GM23338 (cell line): ENCODE measurements at regions not wholly inside any gene's neighbourhood (a gene's known extent, or its start where the extent isn't known, plus 50 kb on each side); places are given as distances from the start of the nearest gene placed in this dataset.

Experiments used
- ATAC-seq: fragments of 200-7000 bp; cut with Tn5 transposase; 3 replicates; pipeline ENCODE4 v1.9.1; 2020
- DNase-seq: peaks from one replicate; pipeline ENCODE4 v3.0.0-alpha.2; 2015; ENCODE audit warnings: low spot score
- H2AFZ ChIP-seq: fragments of 200-600 bp; sonication (generic); 2 replicates; pipeline ENCODE4 v1.8.0; 2016; ENCODE audit warnings: antibody characterized with exemption, mild to moderate bottlenecking, moderate library complexity
- H3F3A ChIP-seq: fragments of 200-600 bp; sonication (generic); replicated peaks from 2 replicates; pipeline ENCODE4 v1.8.0; 2017; ENCODE audit warnings: antibody characterized with exemption, mixed run types, low read depth
- H3K27ac ChIP-seq: fragments of 200-600 bp; sonication (generic); 2 replicates; pipeline ENCODE4 v1.6.1; 2016; ENCODE audit warnings: low read depth
- H3K27me3 ChIP-seq: fragments of 200-600 bp; sonication (generic); 2 replicates; pipeline ENCODE4 v1.8.0; 2016; ENCODE audit warnings: mild to moderate bottlenecking, mixed run types, moderate library complexity; ENCODE audit not compliant: insufficient read depth
- H3K36me3 ChIP-seq: fragments of 200-600 bp; sonication (generic); 2 replicates; pipeline ENCODE4 v1.8.0; 2016; ENCODE audit warnings: mild to moderate bottlenecking; ENCODE audit not compliant: insufficient read depth
- H3K4me1 ChIP-seq: fragments of 200-600 bp; sonication (generic); 2 replicates; pipeline ENCODE4 v1.8.0; 2016; ENCODE audit warnings: mild to moderate bottlenecking, moderate library complexity; ENCODE audit not compliant: insufficient read depth
- H3K4me2 ChIP-seq: fragments of 200-600 bp; sonication (generic); 2 replicates; pipeline ENCODE4 v1.7.1; 2017; ENCODE audit warnings: mixed run types
- H3K4me3 ChIP-seq: fragments of 200-600 bp; sonication (generic); 2 replicates; pipeline ENCODE4 v1.6.1; 2016; ENCODE audit warnings: mixed run types
- H3K79me2 ChIP-seq: fragments of 200-600 bp; sonication (generic); replicated peaks from 2 replicates; pipeline ENCODE4 v1.8.0; 2017; ENCODE audit warnings: mild to moderate bottlenecking; ENCODE audit not compliant: insufficient read depth
- H3K9me2 ChIP-seq: fragments of 200-600 bp; sonication (generic); 2 replicates; pipeline ENCODE4 v1.8.0; 2017; ENCODE audit not compliant: insufficient read depth
- H4K20me1 ChIP-seq: fragments of 200-600 bp; sonication (generic); replicated peaks from 2 replicates; pipeline ENCODE4 v1.8.0; 2017; ENCODE audit warnings: mild to moderate bottlenecking; ENCODE audit not compliant: insufficient read depth
- H3K27ac Mint-ChIP-seq: 2 replicates; pipeline ENCODE4 v1.8.0; 2020; ENCODE audit warnings: inconsistent platforms, mild to moderate bottlenecking, moderate library complexity, mixed read lengths
- H3K27me3 Mint-ChIP-seq: 3 replicates; pipeline ENCODE4 v1.8.0; 2022; ENCODE audit warnings: low read depth, mild to moderate bottlenecking, moderate library complexity, mixed read lengths, inconsistent platforms; ENCODE audit not compliant: insufficient read depth, poor library complexity
- H3K36me3 Mint-ChIP-seq: 3 replicates; pipeline ENCODE4 v1.8.0; 2021; ENCODE audit warnings: low read depth, mild to moderate bottlenecking, inconsistent platforms, moderate library complexity, mixed read lengths
- H3K4me1 Mint-ChIP-seq: 3 replicates; pipeline ENCODE4 v1.8.0; 2020; ENCODE audit warnings: mild to moderate bottlenecking, inconsistent platforms, mixed read lengths
- H3K4me3 Mint-ChIP-seq: 3 replicates; pipeline ENCODE4 v1.8.0; 2021; ENCODE audit warnings: moderate library complexity, mild to moderate bottlenecking, inconsistent platforms, mixed read lengths
- H3K9me3 Mint-ChIP-seq: 3 replicates; pipeline ENCODE4 v1.8.0; 2020; ENCODE audit warnings: moderate library complexity, mild to moderate bottlenecking, inconsistent platforms, mixed read lengths
- CREB1 ChIP-seq: fragments of 250-450 bp; sonication (Bioruptor Pico); IDR thresholded peaks from 2 replicates; pipeline ENCODE4 v1.5.0; 2020; ENCODE audit warnings: low read depth, mild to moderate bottlenecking, moderate library complexity
- EZH2 ChIP-seq: fragments of 200-600 bp; sonication (generic); IDR thresholded peaks from one replicate; pipeline ENCODE4 v1.8.0; 2017; ENCODE audit warnings: antibody characterized with exemption, mild to moderate bottlenecking, low read depth; ENCODE audit not compliant: unreplicated experiment
- JUNB ChIP-seq: IDR thresholded peaks from one replicate; pipeline ENCODE4 v1.6.1; 2016; ENCODE audit warnings: antibody characterized with exemption; ENCODE audit not compliant: unreplicated experiment
- NANOG ChIP-seq: IDR thresholded peaks from 2 replicates; pipeline ENCODE4 v1.6.1; 2016; ENCODE audit warnings: antibody characterized with exemption, borderline replicate concordance
- POLR2AphosphoS5 ChIP-seq: IDR thresholded peaks from 2 replicates; pipeline ENCODE4 v1.6.1; 2016; ENCODE audit warnings: antibody characterized with exemption, low read depth
- STAT1 ChIP-seq: IDR thresholded peaks from one replicate; pipeline ENCODE4 v1.6.1; 2016; ENCODE audit warnings: antibody characterized with exemption; ENCODE audit not compliant: unreplicated experiment
- ZNF114 ChIP-seq: fragments of 250-450 bp; sonication (Bioruptor Pico); IDR thresholded peaks from 2 replicates; pipeline ENCODE4 v1.5.0; 2020; ENCODE audit warnings: mild to moderate bottlenecking, moderate library complexity
- ZNF331 ChIP-seq: fragments of 250-450 bp; sonication (Bioruptor Pico); IDR thresholded peaks from 2 replicates; pipeline ENCODE4 v1.5.0; 2020; ENCODE audit warnings: low read depth, mild to moderate bottlenecking, moderate library complexity
- TF ChIP-seq, protein P1 (sequence below), 2 experiments: fragments of 200-600 bp in 1 of 2; sonication (generic) in 1 of 2; conservative IDR thresholded peaks; 2 replicates each; pipeline versions ENCODE4 v1.5.1 to v1.6.1; 2016 to 2017; ENCODE audit warnings: antibody characterized with exemption in 2 of 2, low read depth in 2 of 2, mild to moderate bottlenecking in 2 of 2, moderate library complexity in 1 of 2
- TF ChIP-seq, protein P2 (sequence below): IDR thresholded peaks from one replicate; pipeline ENCODE4 v1.6.1; 2018; ENCODE audit warnings: antibody characterized with exemption; ENCODE audit not compliant: unreplicated experiment
- TF ChIP-seq, protein P3 (sequence below): IDR thresholded peaks from 2 replicates; pipeline ENCODE4 v1.6.1; 2016; ENCODE audit warnings: antibody characterized with exemption

DNA sequence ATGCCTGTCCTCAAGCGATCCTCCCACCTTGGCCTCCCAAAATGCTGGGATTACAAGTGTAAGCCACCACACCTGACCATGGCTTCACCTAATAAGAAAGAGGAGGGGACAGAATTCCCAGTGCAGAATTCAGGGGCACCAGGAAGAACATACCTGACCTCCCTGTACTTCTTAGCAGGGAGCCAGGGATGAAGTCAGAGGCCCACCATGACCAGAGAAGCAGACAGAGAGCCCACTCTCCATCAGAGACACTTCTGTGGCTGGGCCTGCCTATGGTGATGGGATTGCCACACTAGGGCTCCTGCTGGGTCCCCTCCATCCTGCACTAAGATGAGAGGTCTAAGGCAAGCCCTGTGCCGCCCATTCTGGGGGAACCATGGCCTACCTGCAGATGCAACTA lies 157.4 kb upstream of the LYZL2 start:
- Histone ChIP-seq H4K20me1 (no peaks in the 10 kb centered on the region), H3K27me3 (peaks cover 13% of the 10 kb centered on the region), H2AFZ (no peak overlapping the region), H3K4me2 (no peak overlapping the region), H3K36me3 (no peaks in the 10 kb centered on the region; the same call in 1 of the 2 replicates), H3K9me2 (peaks cover 2% of the 10 kb centered on the region; the same call in 1 of the 2 replicates), H3K4me3 (no peak overlapping the region), H3K4me1 (peaks cover 7% of the 10 kb centered on the region), H3K79me2 (no peaks in the 10 kb centered on the region), H3K27ac (no peak overlapping the region), H3F3A (peaks cover 3% of the 10 kb centered on the region; the same call in 1 of the 2 replicates)
- DNase-seq (no peak), ATAC-seq (no peak)
- peaks cover 21% of the 10 kb centered on the region for H3K27me3 Mint-ChIP-seq
- no peak overlapping the region for H3K4me3 Mint-ChIP-seq
- H3K36me3 Mint-ChIP-seq, result no peaks in the 10 kb centered on the region; the same call in 2 of the 3 replicates
- no peak overlapping the region for H3K27ac Mint-ChIP-seq
- TF ChIP-seq EZH2 (no peak), ZNF331 (no peak), POLR2AphosphoS5 (no peak), ZNF114 (CRISPR knock-in tag) (no peak), NANOG (no peak)
- H3K9me3 Mint-ChIP-seq, result no peaks in the 10 kb centered on the region; the same call in 2 of the 3 replicates
- peaks cover 9% of the 10 kb centered on the region for H3K4me1 Mint-ChIP-seq

DNA sequence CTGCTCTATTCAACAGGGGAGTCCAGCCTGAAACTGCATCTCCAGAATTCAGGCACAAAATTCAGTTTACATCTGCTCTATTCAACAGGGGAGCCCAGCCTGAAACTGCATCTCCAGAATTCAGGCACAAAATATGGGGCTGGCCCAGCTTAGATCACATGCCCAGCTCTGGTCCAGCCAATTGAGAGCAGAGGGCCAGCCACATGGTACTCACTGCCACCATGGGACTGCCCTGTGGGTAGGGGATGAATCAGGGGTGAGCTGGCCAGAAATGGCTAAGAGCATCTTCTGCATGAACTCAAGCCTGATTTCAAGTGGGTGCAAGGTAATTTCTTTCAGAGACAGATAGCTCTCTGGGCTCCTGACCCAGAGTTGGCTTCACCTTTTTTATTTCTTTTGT lies 156.6 kb upstream of the LYZL2 start:
- 0 out of 2 replicates have a peak overlapping the region, but pooled peaks have one; percentile 76 for H3K4me3 ChIP-seq
- ATAC-seq (no peak), DNase-seq (no peak)
- no peak overlapping the region for H2AFZ ChIP-seq
- H3K79me2 ChIP-seq, result no peaks in the 10 kb centered on the region
- peaks cover 13% of the 10 kb centered on the region for H3K27me3 ChIP-seq
- peaks cover 3% of the 10 kb centered on the region; the same call in 1 of the 2 replicates for H3F3A ChIP-seq
- no peak overlapping the region for H3K27ac ChIP-seq
- H4K20me1 ChIP-seq, result no peaks in the 10 kb centered on the region
- H3K4me2 ChIP-seq, result peak overlapping the region; percentile 93; the same call in 1 of the 2 replicates
- Mint-ChIP-seq H3K4me3 (peak overlapping the region; percentile 40; the same call in 2 of the 3 replicates), H3K27ac (no peak overlapping the region), H3K9me3 (no peaks in the 10 kb centered on the region; the same call in 2 of the 3 replicates), H3K36me3 (no peaks in the 10 kb centered on the region; the same call in 2 of the 3 replicates), H3K4me1 (peaks cover 9% of the 10 kb centered on the region), H3K27me3 (peaks cover 20% of the 10 kb centered on the region)
- H3K4me1 ChIP-seq, result peaks cover 7% of the 10 kb centered on the region
- no peaks in the 10 kb centered on the region; the same call in 1 of the 2 replicates for H3K36me3 ChIP-seq
- H3K9me2 ChIP-seq, result no peaks in the 10 kb centered on the region; the same call in 1 of the 2 replicates
- TF ChIP-seq, protein P1, sequence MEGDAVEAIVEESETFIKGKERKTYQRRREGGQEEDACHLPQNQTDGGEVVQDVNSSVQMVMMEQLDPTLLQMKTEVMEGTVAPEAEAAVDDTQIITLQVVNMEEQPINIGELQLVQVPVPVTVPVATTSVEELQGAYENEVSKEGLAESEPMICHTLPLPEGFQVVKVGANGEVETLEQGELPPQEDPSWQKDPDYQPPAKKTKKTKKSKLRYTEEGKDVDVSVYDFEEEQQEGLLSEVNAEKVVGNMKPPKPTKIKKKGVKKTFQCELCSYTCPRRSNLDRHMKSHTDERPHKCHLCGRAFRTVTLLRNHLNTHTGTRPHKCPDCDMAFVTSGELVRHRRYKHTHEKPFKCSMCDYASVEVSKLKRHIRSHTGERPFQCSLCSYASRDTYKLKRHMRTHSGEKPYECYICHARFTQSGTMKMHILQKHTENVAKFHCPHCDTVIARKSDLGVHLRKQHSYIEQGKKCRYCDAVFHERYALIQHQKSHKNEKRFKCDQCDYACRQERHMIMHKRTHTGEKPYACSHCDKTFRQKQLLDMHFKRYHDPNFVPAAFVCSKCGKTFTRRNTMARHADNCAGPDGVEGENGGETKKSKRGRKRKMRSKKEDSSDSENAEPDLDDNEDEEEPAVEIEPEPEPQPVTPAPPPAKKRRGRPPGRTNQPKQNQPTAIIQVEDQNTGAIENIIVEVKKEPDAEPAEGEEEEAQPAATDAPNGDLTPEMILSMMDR (conservative IDR thresholded peaks at IDR 0.05; ENCODE audit: low read depth in 2 of 2), result no peak
- TF ChIP-seq POLR2AphosphoS5 (no peak), STAT1 (no peak), JUNB (no peak), CREB1 (no peak), ZNF331 (no peak)
- TF ChIP-seq, protein P2, sequence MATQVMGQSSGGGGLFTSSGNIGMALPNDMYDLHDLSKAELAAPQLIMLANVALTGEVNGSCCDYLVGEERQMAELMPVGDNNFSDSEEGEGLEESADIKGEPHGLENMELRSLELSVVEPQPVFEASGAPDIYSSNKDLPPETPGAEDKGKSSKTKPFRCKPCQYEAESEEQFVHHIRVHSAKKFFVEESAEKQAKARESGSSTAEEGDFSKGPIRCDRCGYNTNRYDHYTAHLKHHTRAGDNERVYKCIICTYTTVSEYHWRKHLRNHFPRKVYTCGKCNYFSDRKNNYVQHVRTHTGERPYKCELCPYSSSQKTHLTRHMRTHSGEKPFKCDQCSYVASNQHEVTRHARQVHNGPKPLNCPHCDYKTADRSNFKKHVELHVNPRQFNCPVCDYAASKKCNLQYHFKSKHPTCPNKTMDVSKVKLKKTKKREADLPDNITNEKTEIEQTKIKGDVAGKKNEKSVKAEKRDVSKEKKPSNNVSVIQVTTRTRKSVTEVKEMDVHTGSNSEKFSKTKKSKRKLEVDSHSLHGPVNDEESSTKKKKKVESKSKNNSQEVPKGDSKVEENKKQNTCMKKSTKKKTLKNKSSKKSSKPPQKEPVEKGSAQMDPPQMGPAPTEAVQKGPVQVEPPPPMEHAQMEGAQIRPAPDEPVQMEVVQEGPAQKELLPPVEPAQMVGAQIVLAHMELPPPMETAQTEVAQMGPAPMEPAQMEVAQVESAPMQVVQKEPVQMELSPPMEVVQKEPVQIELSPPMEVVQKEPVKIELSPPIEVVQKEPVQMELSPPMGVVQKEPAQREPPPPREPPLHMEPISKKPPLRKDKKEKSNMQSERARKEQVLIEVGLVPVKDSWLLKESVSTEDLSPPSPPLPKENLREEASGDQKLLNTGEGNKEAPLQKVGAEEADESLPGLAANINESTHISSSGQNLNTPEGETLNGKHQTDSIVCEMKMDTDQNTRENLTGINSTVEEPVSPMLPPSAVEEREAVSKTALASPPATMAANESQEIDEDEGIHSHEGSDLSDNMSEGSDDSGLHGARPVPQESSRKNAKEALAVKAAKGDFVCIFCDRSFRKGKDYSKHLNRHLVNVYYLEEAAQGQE, result no peak
- TF ChIP-seq, protein P3, sequence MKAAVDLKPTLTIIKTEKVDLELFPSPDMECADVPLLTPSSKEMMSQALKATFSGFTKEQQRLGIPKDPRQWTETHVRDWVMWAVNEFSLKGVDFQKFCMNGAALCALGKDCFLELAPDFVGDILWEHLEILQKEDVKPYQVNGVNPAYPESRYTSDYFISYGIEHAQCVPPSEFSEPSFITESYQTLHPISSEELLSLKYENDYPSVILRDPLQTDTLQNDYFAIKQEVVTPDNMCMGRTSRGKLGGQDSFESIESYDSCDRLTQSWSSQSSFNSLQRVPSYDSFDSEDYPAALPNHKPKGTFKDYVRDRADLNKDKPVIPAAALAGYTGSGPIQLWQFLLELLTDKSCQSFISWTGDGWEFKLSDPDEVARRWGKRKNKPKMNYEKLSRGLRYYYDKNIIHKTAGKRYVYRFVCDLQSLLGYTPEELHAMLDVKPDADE, result no peak
